ENCODE measurements at regions not wholly inside any gene's neighbourhood (a gene's known extent, or its start where the extent isn't known, plus 50 kb on each side); places are given as distances from the start of the nearest gene placed in this dataset.

- TF ChIP-seq, protein P1, sequence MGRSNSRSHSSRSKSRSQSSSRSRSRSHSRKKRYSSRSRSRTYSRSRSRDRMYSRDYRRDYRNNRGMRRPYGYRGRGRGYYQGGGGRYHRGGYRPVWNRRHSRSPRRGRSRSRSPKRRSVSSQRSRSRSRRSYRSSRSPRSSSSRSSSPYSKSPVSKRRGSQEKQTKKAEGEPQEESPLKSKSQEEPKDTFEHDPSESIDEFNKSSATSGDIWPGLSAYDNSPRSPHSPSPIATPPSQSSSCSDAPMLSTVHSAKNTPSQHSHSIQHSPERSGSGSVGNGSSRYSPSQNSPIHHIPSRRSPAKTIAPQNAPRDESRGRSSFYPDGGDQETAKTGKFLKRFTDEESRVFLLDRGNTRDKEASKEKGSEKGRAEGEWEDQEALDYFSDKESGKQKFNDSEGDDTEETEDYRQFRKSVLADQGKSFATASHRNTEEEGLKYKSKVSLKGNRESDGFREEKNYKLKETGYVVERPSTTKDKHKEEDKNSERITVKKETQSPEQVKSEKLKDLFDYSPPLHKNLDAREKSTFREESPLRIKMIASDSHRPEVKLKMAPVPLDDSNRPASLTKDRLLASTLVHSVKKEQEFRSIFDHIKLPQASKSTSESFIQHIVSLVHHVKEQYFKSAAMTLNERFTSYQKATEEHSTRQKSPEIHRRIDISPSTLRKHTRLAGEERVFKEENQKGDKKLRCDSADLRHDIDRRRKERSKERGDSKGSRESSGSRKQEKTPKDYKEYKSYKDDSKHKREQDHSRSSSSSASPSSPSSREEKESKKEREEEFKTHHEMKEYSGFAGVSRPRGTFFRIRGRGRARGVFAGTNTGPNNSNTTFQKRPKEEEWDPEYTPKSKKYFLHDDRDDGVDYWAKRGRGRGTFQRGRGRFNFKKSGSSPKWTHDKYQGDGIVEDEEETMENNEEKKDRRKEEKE (IDR thresholded peaks at IDR 0.05) = no peak
Observed at GRCh38 chr1:96116731-96117130, 604.9 kb upstream of the PTBP2 start (continued).

GRCh38 chr1:96130432-96130831, 591.2 kb upstream of the PTBP2 start:
- no TSS peak for BruUV-seq (replicated peaks)

More at GRCh38 chr1:96130432-96130831, 591.2 kb upstream of the PTBP2 start:
- POLR2A ChIA-PET = no interaction called here
- no peaks in the 10 kb centered on the region for H3K36me3 ChIP-seq (replicated peaks in 1 of 2; ENCODE audit: control insufficient read depth in 1 of 2, insufficient read depth in 2 of 2, low read length in 2 of 2)
- H3K4me1 ChIP-seq (ENCODE audit: insufficient read depth, low read length) = no peaks in the 10 kb centered on the region
- H3K27me3 ChIP-seq (ENCODE audit: control insufficient read depth in 1 of 2, insufficient read depth in 2 of 2, low read length in 2 of 2) = no peaks in the 10 kb centered on the region
- H3K79me2 ChIP-seq (ENCODE audit: insufficient read depth, low read length) = no peaks in the 10 kb centered on the region
- CTCF ChIA-PET (ENCODE audit: low intra/inter-chr PET ratio, low total read pairs) = no interaction called here
- no peak for DNase-seq (ENCODE audit: low spot score)
- intact Hi-C loops (cut with micrococcal nuclease; ENCODE audit: unreplicated experiment) (no loop called here), in situ Hi-C loops (cut with HindIII; ENCODE audit: extremely low pct_ligation_motif_present, low pct_unique_long_range_greater_than_20kb) (no loop called here)
- no peaks in the 10 kb centered on the region for H4K20me1 ChIP-seq (ENCODE audit: insufficient read depth, low read length)
- H3K4me2 ChIP-seq (ENCODE audit: low read depth, low read length) = no peak overlapping the region
- no peak for FAIRE-seq
- no peak overlapping the region for H2AFZ ChIP-seq (ENCODE audit: low read length)
- H3K9ac ChIP-seq (ENCODE audit: insufficient read depth, low read depth, low read length) = no peak overlapping the region
- 6% methylated on average over 2 of the region's 2 CpGs for WGBS (ENCODE audit: low lambda C conversion rate)
- TF ChIP-seq MAFK (conservative IDR thresholded peaks at IDR 0.05 in 1 of 2, IDR thresholded peaks at IDR 0.05 in 1 of 2; ENCODE audit: low read length in 2 of 2) = peak; percentile 22 to 45; a peak in 2 of 4 replicates
- no peak for TF ChIP-seq ZNF768 (CRISPR knock-in tag; IDR thresholded peaks at IDR 0.05)
- TF ChIP-seq SNAPC4 (CRISPR knock-in tag; IDR thresholded peaks at IDR 0.05) = no peak
- no peak overlapping the region for H3K27ac ChIP-seq (ENCODE audit: extremely low read length, insufficient read depth, low read length)
- H3K4me3 ChIP-seq (replicated peaks in 1 of 3; ENCODE audit: insufficient read depth in 1 of 3, low read depth in 2 of 3, low read length in 3 of 3) = no peak overlapping the region
- no peaks in the 10 kb centered on the region for H3K9me3 ChIP-seq (ENCODE audit: low read length)
- ATAC-seq = no peak
